B cell (primary cell): ENCODE measurements at regions not wholly inside any gene's neighbourhood (a gene's known extent, or its start where the extent isn't known, plus 50 kb on each side); places are given as distances from the start of the nearest gene placed in this dataset.

Experiments
- ATAC-seq: fragments of 200-7000 bp; cut with Tn5 transposase; one replicate; pipeline ENCODE4 v1.10.0; 2021; ENCODE audit warnings: low read depth, mild to moderate bottlenecking, moderate number of reproducible peaks, moderate library complexity
- CTCF ChIA-PET: fragments of 350-600 bp; sonication (Branson Sonifier 250); formaldehyde crosslinking; loops from one replicate; lab custom pipeline; 2021; ENCODE audit warnings: antibody characterized with exemption, inconsistent platforms; lab: Charles Lee
- POLR2A ChIA-PET: fragments of 350-600 bp; sonication (Branson Sonifier 250); formaldehyde crosslinking; loops from one replicate; lab custom pipeline; 2021; ENCODE audit warnings: antibody characterized with exemption; lab: Charles Lee
- DNase-seq: peaks from one replicate; pipeline ENCODE4 v3.0.0; 2013
- H2AFZ ChIP-seq: 2 replicates; pipeline ENCODE4 v1.6.1; 2012; ENCODE audit warnings: mild to moderate bottlenecking, low read depth, low read length; ENCODE audit not compliant: insufficient read depth, poor library complexity, severe bottlenecking
- H3K27ac ChIP-seq, 2 donors: 1 replicate in 1 of 2; 2 replicates in 1 of 2; pipeline ENCODE4 v1.5.1; 2012 to 2013; ENCODE audit warnings: low read length in 2 of 2, mild to moderate bottlenecking in 2 of 2, moderate library complexity in 1 of 2
- H3K27me3 ChIP-seq, 4 experiments: fragments of 200-600 bp in 1 of 4; sonication (generic) in 1 of 4; replicated peaks in 1 of 4; 1 replicate in 2 of 4; 2 replicates in 2 of 4; pipeline versions ENCODE4 v1.6.1 to v1.7.0; 2013 to 2016; ENCODE audit warnings: low read length in 3 of 4, mild to moderate bottlenecking in 2 of 4, mixed read lengths in 1 of 4, moderate library complexity in 1 of 4; ENCODE audit not compliant: insufficient read depth in 4 of 4, control insufficient read depth in 3 of 4; ENCODE audit errors: control extremely low read depth in 1 of 4
- H3K36me3 ChIP-seq, 2 experiments: replicated peaks in 1 of 2; 1 replicate in 1 of 2; 2 replicates in 1 of 2; pipeline versions ENCODE4 v1.6.1 to v1.7.1; 2013; ENCODE audit warnings: low read length in 1 of 2; ENCODE audit not compliant: insufficient read depth in 2 of 2, control insufficient read depth in 1 of 2; ENCODE audit errors: control extremely low read depth in 1 of 2, extremely low read depth in 1 of 2
- H3K4me1 ChIP-seq, 2 donors: fragments of 200-600 bp in 1 of 2; sonication (generic) in 1 of 2; 1 replicate in 1 of 2; 2 replicates in 1 of 2; pipeline versions ENCODE4 v1.5.1 to v1.6.1; 2013 to 2017; ENCODE audit warnings: low read length in 2 of 2; ENCODE audit not compliant: control insufficient read depth in 2 of 2, insufficient read depth in 2 of 2
- H3K4me2 ChIP-seq: replicated peaks from 2 replicates; pipeline ENCODE3; 2012; ENCODE audit warnings: mild to moderate bottlenecking, low read depth, low read length; ENCODE audit not compliant: poor library complexity, severe bottlenecking
- H3K4me3 ChIP-seq, 5 experiments: fragments of 200-600 bp in 1 of 5; sonication (generic) in 1 of 5; 1 replicate in 3 of 5; 2 replicates in 2 of 5; pipeline versions ENCODE4 v1.5.1 to v1.7.0; 2011 to 2016; ENCODE audit warnings: low read length in 4 of 5, mild to moderate bottlenecking in 4 of 5, low read depth in 2 of 5, control low read depth in 1 of 5, moderate library complexity in 1 of 5; ENCODE audit not compliant: insufficient read depth in 1 of 5; ENCODE audit errors: control extremely low read depth in 1 of 5, extremely low read depth in 1 of 5
- H3K79me2 ChIP-seq: fragments of 200-600 bp; sonication (generic); one replicate; pipeline ENCODE4 v1.6.0; 2016; ENCODE audit warnings: low read length; ENCODE audit not compliant: control insufficient read depth, insufficient read depth
- H3K9ac ChIP-seq: fragments of 200-600 bp; sonication (generic); 2 replicates; pipeline ENCODE4 v1.6.1; 2017; ENCODE audit warnings: mild to moderate bottlenecking, low read length, moderate library complexity
- H3K9me3 ChIP-seq, 3 donors: one replicate each; pipeline versions ENCODE4 v1.6.1 to v1.7.1; 2013; ENCODE audit warnings: low read length in 2 of 3; ENCODE audit not compliant: control insufficient read depth in 2 of 3, insufficient read depth in 1 of 3; ENCODE audit errors: control extremely low read depth in 1 of 3
- H4K20me1 ChIP-seq: 2 replicates; pipeline ENCODE4 v1.6.0; 2012; ENCODE audit warnings: mild to moderate bottlenecking, low read length; ENCODE audit not compliant: insufficient read depth, control insufficient read depth, poor library complexity, severe bottlenecking
- H3K27ac Mint-ChIP-seq: one replicate; pipeline ENCODE4 v1.8.0; 2021; ENCODE audit warnings: mixed read lengths
- H3K27me3 Mint-ChIP-seq: one replicate; pipeline ENCODE4 v1.8.0; 2021; ENCODE audit warnings: mixed read lengths
- H3K4me1 Mint-ChIP-seq: one replicate; pipeline ENCODE4 v1.8.0; 2021; ENCODE audit warnings: mixed read lengths
- H3K4me3 Mint-ChIP-seq: one replicate; pipeline ENCODE4 v1.8.0; 2021; ENCODE audit warnings: mixed read lengths
- H3K9me3 Mint-ChIP-seq: one replicate; pipeline ENCODE4 v1.8.0; 2022; ENCODE audit warnings: mixed read lengths; ENCODE audit not compliant: insufficient read depth
- CTCF ChIP-seq: fragments of 200-600 bp; IDR thresholded peaks from one replicate; pipeline ENCODE4 v1.8.0; 2022; ENCODE audit warnings: antibody characterized with exemption, mild to moderate bottlenecking
- EZH2 ChIP-seq: IDR thresholded peaks from 2 replicates; pipeline ENCODE4 v1.6.1; 2012; ENCODE audit warnings: borderline replicate concordance, low read depth, mild to moderate bottlenecking, moderate library complexity, low read length; ENCODE audit not compliant: insufficient read depth, poor library complexity, severe bottlenecking
- WGBS: methylation state at CpG from one replicate; pipeline ENCODE4 v1.1.5; 2013; ENCODE audit warnings: missing lambda C conversion rate; ENCODE audit not compliant: insufficient coverage; 5-methylcytosine and 5-hydroxymethylcytosine counted together
- intact Hi-C: fragments of 100-400 bp; cut with micrococcal nuclease; formaldehyde crosslinking; loops from one replicate; pipeline ENCODE4 v1.10.0; 2022

DNA sequence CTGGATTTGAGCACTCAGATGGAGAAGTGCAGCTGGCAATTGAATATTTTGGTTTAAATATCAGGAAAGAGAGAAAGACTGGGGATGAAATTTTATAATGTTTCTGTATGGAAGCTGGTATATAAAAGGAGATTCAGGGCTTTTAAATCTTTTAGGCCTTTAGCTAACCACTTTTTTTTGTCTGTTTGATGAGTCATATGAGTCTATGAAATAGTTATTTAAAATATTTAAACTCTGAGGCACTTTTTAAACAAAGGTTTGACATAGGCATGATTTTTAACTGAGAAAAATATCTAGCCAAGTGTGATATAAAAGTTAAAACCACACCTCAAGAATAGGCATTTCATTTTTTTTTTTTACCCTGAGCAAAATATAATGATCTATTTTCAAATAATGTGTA, 944.3 kb downstream of the GATA3 start:
- ChIA-PET POLR2A (no interaction called here), CTCF (no interaction called here)
- no peak overlapping the region for H2AFZ ChIP-seq
- no peaks in the 10 kb centered on the region for H3K27me3 ChIP-seq
- no peak for DNase-seq
- H3K4me3 Mint-ChIP-seq, result no peak overlapping the region
- H3K4me1 Mint-ChIP-seq, result no peaks in the 10 kb centered on the region
- intact Hi-C loops, result no loop called here
- no peak overlapping the region for H3K9ac ChIP-seq
- no peak overlapping the region for H3K27ac Mint-ChIP-seq
- H3K4me1 ChIP-seq, result no peaks in the 10 kb centered on the region
- no peaks in the 10 kb centered on the region for H3K9me3 ChIP-seq
- TF ChIP-seq EZH2 (no peak), CTCF (no peak)
- H3K4me2 ChIP-seq, result no peak overlapping the region
- H3K36me3 ChIP-seq, result no peaks in the 10 kb centered on the region
- H3K27ac ChIP-seq, result no peak overlapping the region
- H3K9me3 Mint-ChIP-seq, result peaks cover 2% of the 10 kb centered on the region
- H4K20me1 ChIP-seq, result no peaks in the 10 kb centered on the region
- no peaks in the 10 kb centered on the region for H3K79me2 ChIP-seq
- ATAC-seq, result no peak
- H3K27me3 Mint-ChIP-seq, result no peaks in the 10 kb centered on the region
- no peak overlapping the region for H3K4me3 ChIP-seq

- Histone ChIP-seq H3K27ac (no peak overlapping the region), H2AFZ (no peak overlapping the region), H3K36me3 (no peaks in the 10 kb centered on the region), H3K4me1 (no peaks in the 10 kb centered on the region), H3K4me3 (no peak overlapping the region), H3K4me2 (no peak overlapping the region), H3K9me3 (no peaks in the 10 kb centered on the region), H3K9ac (no peak overlapping the region), H3K79me2 (no peaks in the 10 kb centered on the region), H3K27me3 (no peaks in the 10 kb centered on the region), H4K20me1 (no peaks in the 10 kb centered on the region)
- no peak for DNase-seq
- Mint-ChIP-seq H3K27me3 (no peaks in the 10 kb centered on the region), H3K9me3 (peaks cover 2% of the 10 kb centered on the region), H3K4me1 (no peaks in the 10 kb centered on the region), H3K4me3 (no peak overlapping the region), H3K27ac (no peak overlapping the region)
- intact Hi-C loops, result no loop called here
- ATAC-seq, result no peak
- no CpG with 5 or more reads among the region's 4 CpGs for WGBS
- POLR2A ChIA-PET, result no interaction called here
- TF ChIP-seq EZH2 (no peak), CTCF (no peak)
- CTCF ChIA-PET, result no interaction called here
Observed at GRCh38 chr10:9003122-9003521, 948.6 kb downstream of the GATA3 start.
